G401 (cell line): ENCODE measurements at regions not wholly inside any gene's neighbourhood (a gene's known extent, or its start where the extent isn't known, plus 50 kb on each side); places are given as distances from the start of the nearest gene placed in this dataset.
"Not testable (repeated sequence)": the region's sequence is repeated elsewhere in the genome, so short reads cannot be mapped to it uniquely, and the experiment has no call there.

Experiments used
- DNase-seq: peaks from one replicate; pipeline ENCODE4 v3.0.0-alpha.2; 2015; ENCODE audit warnings: low spot score
- in situ Hi-C: cut with HindIII; loops from 2 replicates; pipeline ENCODE4 v1.10.0; 2016; ENCODE audit warnings: low sequenced_read_pairs, mixed read lengths

DNA sequence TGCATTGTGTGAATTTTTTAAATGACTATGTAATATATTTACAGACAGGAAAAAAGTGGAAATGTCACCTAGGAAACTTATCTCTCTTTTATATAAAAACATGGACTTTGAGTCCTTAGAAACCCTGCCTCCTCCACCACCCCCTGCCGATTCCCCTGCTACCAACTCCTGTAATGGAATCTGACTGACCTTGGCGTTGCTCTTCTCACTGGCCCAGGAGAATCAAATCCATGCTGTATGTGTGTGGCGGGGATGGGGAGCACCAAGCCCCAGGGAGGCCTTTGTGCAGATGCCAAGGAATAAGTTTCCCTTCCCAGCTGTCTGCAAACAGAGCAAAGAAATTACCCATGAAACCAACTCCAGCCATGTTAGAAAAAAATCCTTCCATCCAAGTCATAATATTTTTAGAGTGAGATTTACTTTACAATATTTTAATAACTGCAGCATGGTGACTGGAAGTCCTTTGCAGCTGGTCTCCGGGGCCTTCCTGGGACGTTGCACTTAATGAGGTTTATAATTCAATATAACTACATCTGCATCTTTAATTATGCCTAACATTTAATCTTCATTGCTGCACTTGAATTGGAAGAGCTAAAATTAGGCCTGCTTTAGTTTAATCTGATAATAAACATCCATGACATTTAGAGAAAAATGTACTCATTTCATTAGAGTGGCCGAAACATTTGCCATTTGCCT, 111.4 kb upstream of the CACUL1 start:
- no peak for DNase-seq
- in situ Hi-C loops = no loop called here

DNA sequence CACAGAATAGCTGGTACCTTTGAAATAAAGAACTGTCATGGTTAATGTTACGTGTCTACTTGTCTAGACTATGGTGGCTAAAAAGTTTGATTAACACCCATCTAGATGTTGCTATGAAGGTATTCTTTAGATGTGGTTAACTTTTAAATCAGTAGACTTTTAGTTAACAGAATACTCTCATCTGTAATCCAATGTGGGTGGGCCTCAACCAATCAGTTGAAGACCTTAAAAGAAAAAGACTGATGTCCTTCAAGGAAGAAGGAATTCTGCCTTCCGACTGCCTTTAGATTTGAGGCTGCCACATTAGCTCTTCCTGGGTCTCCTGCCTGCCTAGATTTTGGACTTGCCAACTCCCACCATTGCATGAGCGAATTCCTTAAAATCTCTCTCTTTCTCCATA, 113.0 kb upstream of the CACUL1 start:
- no peak for DNase-seq
- in situ Hi-C loops = no loop called here

GRCh38 chr10:118868589-118868988, 113.8 kb upstream of the CACUL1 start:
- DNase-seq = no peak
- in situ Hi-C loops = no loop called here

GRCh38 chr10:118870467-118871243, 115.9 kb upstream of the CACUL1 start:
- in situ Hi-C loops = no loop called here
- peak; percentile 54 for DNase-seq

DNA sequence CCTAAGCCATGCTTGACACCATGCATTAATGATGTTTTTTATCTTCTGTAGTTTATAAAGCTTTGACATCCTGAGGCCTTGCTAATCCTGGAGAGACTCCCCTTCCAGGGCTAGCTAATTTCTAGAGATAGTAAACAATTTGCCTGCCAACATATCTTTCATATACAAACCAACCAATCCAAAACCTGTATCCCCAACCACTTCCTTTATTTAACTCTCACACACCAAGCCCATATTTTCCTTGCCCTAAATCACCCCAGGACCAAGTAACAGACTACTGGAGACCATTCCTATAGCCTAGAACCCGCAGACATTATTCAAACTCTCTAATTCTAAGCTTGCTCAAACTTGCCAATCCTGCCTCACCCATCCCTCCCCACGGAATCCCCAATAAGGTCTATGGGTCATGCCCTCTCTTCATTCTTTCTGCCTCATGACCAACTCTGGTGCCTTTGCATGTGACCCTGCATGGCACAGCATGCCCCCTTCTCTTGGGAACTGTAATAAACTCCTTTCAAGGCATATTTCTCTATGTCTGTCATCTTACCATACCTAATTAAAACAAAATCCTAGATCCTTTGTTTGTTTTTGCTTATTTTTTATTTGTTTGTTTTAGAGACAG, 116.6 kb upstream of the CACUL1 start:
- DNase-seq = no peak
- in situ Hi-C loops = no loop called here

DNA sequence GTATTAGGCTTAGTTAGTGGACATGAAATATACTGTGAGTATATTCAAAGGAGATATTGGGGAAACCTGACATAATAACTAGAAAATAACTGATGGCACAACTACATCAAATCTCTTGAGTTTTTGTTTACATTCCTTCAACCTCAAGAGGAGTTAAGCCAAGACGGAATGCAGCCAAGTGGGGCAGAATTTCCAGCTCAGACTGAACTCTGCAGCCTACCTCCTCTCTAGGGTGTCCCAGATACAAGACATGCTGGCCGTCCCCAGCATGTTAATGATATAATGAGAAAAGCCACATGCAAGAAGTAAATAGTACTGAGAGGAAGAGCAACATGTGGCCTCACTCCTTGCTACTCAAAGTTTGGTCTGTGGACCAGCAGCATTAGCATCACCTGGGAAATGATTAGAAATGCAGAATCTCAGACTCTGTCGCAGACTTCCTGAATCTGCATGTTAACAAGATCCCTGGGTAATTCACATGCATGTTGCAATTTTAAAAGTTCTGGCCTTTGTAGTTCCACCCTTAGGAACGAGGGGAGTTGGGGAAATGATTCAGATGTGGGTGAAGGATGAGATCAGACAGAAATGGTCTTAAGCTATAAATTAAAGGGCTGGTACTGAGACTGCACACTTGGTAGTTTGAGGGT, 118.4 kb upstream of the CACUL1 start:
- in situ Hi-C loops = no loop called here

GRCh38 chr10:118873738-118874105, 119.0 kb upstream of the CACUL1 start:
- in situ Hi-C loops = no loop called here
- no peak for DNase-seq

More for the DNA sequence above, 118.4 kb upstream of the CACUL1 start:
- no peak for DNase-seq

- no peak for DNase-seq
- in situ Hi-C loops = no loop called here
Observed at GRCh38 chr10:118874171-118874570, 119.4 kb upstream of the CACUL1 start.

- DNase-seq = no peak
- in situ Hi-C loops = no loop called here
Observed at GRCh38 chr10:118875087-118875486, 120.3 kb upstream of the CACUL1 start.

GRCh38 chr10:118882741-118883140, 128.0 kb upstream of the CACUL1 start:
- in situ Hi-C loops = no loop called here
- no peak for DNase-seq

GRCh38 chr10:118892255-118892654, 137.3 kb upstream of the NANOS1 start:
- no peak for DNase-seq
- in situ Hi-C loops = no loop called here

DNA sequence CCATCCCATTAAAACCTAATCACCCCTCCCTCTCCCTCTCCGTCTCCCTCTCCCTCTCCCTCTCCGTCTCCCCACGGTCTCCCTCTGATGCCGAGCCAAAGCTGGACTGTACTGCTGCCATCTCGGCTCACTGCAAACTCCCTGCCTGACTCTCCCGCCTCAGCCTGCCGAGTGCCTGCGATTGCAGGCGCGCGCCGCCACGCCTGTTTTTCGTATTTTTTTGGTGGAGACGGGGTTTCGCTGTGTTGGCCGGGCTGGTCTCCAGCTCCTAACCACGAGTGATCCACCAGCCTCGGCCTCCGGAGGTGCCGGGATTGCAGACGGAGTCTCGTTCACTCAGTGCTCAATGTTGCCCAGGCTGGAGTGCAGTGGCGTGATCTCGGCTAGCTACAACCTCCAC, 134.6 kb upstream of the NANOS1 start:
- in situ Hi-C loops, DNase-seq: not testable (repeated sequence)

- in situ Hi-C loops = no loop called here
- no peak for DNase-seq
Observed at GRCh38 chr10:118900617-118901016, 128.9 kb upstream of the NANOS1 start.

- in situ Hi-C loops = no loop called here
- DNase-seq = no peak
Observed at GRCh38 chr10:118901380-118901779, 128.1 kb upstream of the NANOS1 start.

DNA sequence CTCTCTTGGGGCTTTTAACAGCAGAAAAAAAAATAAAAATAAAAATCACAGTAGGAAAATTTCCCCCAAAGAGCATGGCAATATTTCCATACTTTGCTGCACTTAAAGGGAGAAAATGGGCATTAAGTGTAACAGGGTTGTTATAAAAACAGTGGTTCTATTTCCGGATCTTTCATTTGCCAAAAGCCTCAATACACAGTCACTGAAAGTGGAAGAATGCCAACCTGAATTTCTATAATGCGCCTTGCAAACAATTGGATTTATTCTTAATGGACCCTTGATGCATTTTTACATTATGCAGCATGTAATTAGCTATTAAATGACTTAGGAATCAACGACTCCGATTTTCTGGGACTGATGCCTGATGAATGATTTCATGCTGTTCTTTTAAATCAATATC, 127.6 kb upstream of the NANOS1 start:
- in situ Hi-C loops = no loop called here
- DNase-seq = no peak

DNA sequence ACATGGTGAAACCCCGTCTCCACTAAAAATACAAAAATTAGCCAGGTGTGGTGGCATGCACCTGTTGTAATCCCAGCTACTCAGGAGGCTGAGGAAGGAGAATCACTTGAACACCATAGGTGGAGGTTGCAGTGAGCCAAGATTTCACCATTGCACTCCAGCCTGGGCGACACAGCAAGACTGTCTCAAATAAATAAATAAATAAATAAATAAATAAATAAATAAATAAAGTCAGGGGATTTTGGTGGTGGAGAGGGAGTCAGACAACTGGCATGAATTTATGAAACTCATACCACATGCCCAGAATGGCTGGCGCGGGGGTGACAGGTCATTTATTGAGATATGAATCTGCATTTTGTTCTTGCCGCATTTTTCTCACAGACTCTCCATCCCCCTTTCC, 126.9 kb upstream of the NANOS1 start:
- DNase-seq, in situ Hi-C loops: not testable (repeated sequence)

DNA sequence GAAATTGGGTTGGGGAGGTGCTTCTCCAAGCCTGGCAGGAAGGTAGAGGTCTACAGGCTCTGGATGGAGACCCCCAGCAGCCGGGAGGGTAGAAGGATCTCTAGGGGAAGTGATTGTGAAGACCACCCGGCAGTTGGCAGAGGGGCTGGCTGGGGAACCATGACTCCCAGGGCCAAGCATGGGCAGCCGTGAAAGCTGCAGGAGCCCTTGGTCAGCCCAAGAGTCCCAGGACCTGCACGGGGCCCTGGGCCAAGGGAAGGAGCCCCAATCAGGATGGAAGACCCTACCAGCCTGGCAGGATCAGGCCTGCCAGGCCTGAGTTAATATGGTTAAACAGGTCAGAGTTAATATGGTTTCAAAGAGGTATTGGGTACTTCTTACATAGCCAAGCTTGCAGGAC, 126.3 kb upstream of the NANOS1 start:
- in situ Hi-C loops = no loop called here
- no peak for DNase-seq

DNA sequence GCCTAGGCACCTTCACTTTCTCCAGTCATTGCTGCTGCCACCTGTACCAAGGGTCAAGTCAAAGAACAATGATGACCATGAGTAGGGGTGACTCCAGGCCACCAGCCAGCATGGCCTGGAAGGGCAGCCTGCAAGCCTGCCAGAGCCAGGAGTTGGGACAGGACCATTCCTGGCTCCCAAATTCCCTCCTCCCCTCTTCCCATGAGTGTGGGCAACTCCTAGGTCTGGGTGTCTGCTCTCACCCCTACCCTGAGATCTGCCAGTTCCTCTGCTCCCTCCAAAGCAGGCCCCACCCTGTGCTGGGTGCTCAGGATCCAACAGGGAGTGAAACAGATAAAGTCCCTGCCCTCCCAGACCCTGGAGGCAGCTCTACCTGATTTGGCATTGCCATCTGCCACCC, 125.8 kb upstream of the NANOS1 start:
- no peak for DNase-seq
- in situ Hi-C loops = no loop called here

DNA sequence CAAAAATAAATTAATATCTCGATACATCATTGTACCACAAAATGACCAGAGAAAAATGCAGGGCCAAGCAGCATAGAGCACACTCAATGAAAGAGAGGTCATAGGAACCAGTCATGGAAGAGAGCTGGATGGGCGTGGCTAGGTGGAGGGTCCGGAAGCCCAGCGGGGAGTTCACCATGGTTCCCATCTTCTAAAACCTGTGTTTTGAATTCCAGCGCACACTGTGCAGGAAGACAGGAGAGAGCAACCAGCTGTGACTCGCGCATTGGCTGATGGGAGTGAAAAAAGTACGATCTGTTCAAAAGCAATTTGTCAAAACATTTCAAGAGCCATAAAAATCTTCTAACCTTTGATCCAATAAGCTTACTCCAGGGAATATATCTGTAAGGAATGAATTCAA, 125.2 kb upstream of the NANOS1 start:
- DNase-seq = no peak
- in situ Hi-C loops = no loop called here

GRCh38 chr10:118907051-118907450, 122.5 kb upstream of the NANOS1 start:
- in situ Hi-C loops = no loop called here
- no peak for DNase-seq
